Upper lobe of left lung (tissue), 4 donors: ENCODE measurements at regions not wholly inside any gene's neighbourhood (a gene's known extent, or its start where the extent isn't known, plus 50 kb on each side); places are given as distances from the start of the nearest gene placed in this dataset.

Source experiments
- CTCF ChIP-seq, 6 experiments: fragments of 450-650 bp in 4 of 6; fragments of 200-600 bp in 2 of 6; sonication (generic) in 2 of 6; IDR thresholded peaks; one replicate each; pipeline ENCODE4 v1.5.1; 2016 to 2019; ENCODE audit warnings: antibody characterized with exemption in 6 of 6
- POLR2A ChIP-seq, 4 donors: fragments of 450-650 bp; IDR thresholded peaks; one replicate each; pipeline ENCODE4 v1.5.1; 2016 to 2017; ENCODE audit warnings: antibody characterized with exemption in 4 of 4, mild to moderate bottlenecking in 2 of 4
- POLR2AphosphoS5 ChIP-seq, 2 donors: sonication (generic); formaldehyde crosslinking; IDR thresholded peaks; one replicate each; pipeline ENCODE4 v1.5.1; 2017; ENCODE audit warnings: antibody characterized with exemption in 2 of 2

- TF ChIP-seq CTCF (IDR thresholded peaks at IDR 0.05), result no peak
- TF ChIP-seq POLR2AphosphoS5 (IDR thresholded peaks at IDR 0.05), result no peak
- no peak for TF ChIP-seq POLR2A (IDR thresholded peaks at IDR 0.05)
Observed at GRCh38 chr6:40037271-40037670, 103.0 kb upstream of the MOCS1 start.
